GM23338 (cell line): ENCODE measurements at regions not wholly inside any gene's neighbourhood (a gene's known extent, or its start where the extent isn't known, plus 50 kb on each side); places are given as distances from the start of the nearest gene placed in this dataset.

Experiments used
- EZH2 ChIP-seq: fragments of 200-600 bp; sonication (generic); IDR thresholded peaks from one replicate; pipeline ENCODE4 v1.8.0; 2017; ENCODE audit warnings: antibody characterized with exemption, mild to moderate bottlenecking, low read depth; ENCODE audit not compliant: unreplicated experiment
- POLR2AphosphoS5 ChIP-seq: IDR thresholded peaks from 2 replicates; pipeline ENCODE4 v1.6.1; 2016; ENCODE audit warnings: antibody characterized with exemption, low read depth
- ZNF114 ChIP-seq: fragments of 250-450 bp; sonication (Bioruptor Pico); IDR thresholded peaks from 2 replicates; pipeline ENCODE4 v1.5.0; 2020; ENCODE audit warnings: mild to moderate bottlenecking, moderate library complexity
- TF ChIP-seq, protein P1 (sequence below): IDR thresholded peaks from one replicate; pipeline ENCODE4 v1.6.1; 2018; ENCODE audit warnings: antibody characterized with exemption; ENCODE audit not compliant: unreplicated experiment
- TF ChIP-seq, protein P2 (sequence below), 2 experiments: fragments of 200-600 bp in 1 of 2; sonication (generic) in 1 of 2; conservative IDR thresholded peaks; 2 replicates each; pipeline versions ENCODE4 v1.5.1 to v1.6.1; 2016 to 2017; ENCODE audit warnings: antibody characterized with exemption in 2 of 2, low read depth in 2 of 2, mild to moderate bottlenecking in 2 of 2, moderate library complexity in 1 of 2

DNA sequence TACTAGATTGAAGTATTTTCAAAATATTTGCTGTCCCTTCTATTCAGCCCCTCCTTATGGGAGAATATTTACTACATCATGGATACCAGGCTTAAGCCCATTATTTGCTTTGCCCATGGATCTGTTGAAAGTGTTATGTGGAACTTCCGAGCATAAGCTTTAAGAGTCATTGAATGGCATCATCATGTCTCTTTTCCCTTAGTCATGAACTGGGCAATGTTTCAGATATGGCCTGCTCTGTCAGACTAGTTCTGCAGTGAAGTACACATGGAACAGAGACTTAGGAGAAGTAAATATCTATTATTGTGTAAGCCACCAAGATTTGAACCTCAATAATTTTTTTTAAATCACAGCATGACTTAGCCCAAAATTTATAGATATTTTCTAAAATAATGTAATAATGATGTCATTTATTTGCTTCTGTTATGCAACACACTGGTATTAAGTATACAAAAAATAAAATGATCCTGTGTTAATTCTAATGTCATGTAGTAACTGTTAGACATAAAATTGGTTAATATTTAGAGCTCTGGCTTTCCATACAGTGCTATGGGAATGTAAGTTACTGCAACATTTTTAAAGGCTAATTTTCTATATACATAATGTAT is 1097.3 kb downstream of the SLC16A7 start:
- TF ChIP-seq, protein P1, sequence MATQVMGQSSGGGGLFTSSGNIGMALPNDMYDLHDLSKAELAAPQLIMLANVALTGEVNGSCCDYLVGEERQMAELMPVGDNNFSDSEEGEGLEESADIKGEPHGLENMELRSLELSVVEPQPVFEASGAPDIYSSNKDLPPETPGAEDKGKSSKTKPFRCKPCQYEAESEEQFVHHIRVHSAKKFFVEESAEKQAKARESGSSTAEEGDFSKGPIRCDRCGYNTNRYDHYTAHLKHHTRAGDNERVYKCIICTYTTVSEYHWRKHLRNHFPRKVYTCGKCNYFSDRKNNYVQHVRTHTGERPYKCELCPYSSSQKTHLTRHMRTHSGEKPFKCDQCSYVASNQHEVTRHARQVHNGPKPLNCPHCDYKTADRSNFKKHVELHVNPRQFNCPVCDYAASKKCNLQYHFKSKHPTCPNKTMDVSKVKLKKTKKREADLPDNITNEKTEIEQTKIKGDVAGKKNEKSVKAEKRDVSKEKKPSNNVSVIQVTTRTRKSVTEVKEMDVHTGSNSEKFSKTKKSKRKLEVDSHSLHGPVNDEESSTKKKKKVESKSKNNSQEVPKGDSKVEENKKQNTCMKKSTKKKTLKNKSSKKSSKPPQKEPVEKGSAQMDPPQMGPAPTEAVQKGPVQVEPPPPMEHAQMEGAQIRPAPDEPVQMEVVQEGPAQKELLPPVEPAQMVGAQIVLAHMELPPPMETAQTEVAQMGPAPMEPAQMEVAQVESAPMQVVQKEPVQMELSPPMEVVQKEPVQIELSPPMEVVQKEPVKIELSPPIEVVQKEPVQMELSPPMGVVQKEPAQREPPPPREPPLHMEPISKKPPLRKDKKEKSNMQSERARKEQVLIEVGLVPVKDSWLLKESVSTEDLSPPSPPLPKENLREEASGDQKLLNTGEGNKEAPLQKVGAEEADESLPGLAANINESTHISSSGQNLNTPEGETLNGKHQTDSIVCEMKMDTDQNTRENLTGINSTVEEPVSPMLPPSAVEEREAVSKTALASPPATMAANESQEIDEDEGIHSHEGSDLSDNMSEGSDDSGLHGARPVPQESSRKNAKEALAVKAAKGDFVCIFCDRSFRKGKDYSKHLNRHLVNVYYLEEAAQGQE = no peak
- TF ChIP-seq, protein P2, sequence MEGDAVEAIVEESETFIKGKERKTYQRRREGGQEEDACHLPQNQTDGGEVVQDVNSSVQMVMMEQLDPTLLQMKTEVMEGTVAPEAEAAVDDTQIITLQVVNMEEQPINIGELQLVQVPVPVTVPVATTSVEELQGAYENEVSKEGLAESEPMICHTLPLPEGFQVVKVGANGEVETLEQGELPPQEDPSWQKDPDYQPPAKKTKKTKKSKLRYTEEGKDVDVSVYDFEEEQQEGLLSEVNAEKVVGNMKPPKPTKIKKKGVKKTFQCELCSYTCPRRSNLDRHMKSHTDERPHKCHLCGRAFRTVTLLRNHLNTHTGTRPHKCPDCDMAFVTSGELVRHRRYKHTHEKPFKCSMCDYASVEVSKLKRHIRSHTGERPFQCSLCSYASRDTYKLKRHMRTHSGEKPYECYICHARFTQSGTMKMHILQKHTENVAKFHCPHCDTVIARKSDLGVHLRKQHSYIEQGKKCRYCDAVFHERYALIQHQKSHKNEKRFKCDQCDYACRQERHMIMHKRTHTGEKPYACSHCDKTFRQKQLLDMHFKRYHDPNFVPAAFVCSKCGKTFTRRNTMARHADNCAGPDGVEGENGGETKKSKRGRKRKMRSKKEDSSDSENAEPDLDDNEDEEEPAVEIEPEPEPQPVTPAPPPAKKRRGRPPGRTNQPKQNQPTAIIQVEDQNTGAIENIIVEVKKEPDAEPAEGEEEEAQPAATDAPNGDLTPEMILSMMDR (conservative IDR thresholded peaks at IDR 0.05; ENCODE audit: low read depth in 2 of 2) = no peak
- no peak for TF ChIP-seq EZH2
- TF ChIP-seq ZNF114 (CRISPR knock-in tag) = no peak
- TF ChIP-seq POLR2AphosphoS5 = no peak
